ENCODE measurements at regions not wholly inside any gene's neighbourhood (a gene's known extent, or its start where the extent isn't known, plus 50 kb on each side); places are given as distances from the start of the nearest gene placed in this dataset.

- TF ChIP-seq, protein P1, sequence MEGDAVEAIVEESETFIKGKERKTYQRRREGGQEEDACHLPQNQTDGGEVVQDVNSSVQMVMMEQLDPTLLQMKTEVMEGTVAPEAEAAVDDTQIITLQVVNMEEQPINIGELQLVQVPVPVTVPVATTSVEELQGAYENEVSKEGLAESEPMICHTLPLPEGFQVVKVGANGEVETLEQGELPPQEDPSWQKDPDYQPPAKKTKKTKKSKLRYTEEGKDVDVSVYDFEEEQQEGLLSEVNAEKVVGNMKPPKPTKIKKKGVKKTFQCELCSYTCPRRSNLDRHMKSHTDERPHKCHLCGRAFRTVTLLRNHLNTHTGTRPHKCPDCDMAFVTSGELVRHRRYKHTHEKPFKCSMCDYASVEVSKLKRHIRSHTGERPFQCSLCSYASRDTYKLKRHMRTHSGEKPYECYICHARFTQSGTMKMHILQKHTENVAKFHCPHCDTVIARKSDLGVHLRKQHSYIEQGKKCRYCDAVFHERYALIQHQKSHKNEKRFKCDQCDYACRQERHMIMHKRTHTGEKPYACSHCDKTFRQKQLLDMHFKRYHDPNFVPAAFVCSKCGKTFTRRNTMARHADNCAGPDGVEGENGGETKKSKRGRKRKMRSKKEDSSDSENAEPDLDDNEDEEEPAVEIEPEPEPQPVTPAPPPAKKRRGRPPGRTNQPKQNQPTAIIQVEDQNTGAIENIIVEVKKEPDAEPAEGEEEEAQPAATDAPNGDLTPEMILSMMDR (IDR thresholded peaks at IDR 0.05; ENCODE audit: control extremely low read depth in 1 of 3, insufficient read depth in 1 of 3, low read depth in 1 of 3, low read length in 3 of 3): no peak
- TF ChIP-seq PHF8 (conservative IDR thresholded peaks at IDR 0.05; ENCODE audit: low read depth, low read length): no peak
- TF ChIP-seq CBX5 (IDR thresholded peaks at IDR 0.05; ENCODE audit: low read depth, low read length): no peak
- TF ChIP-seq EP300 (IDR thresholded peaks at IDR 0.05; ENCODE audit: borderline replicate concordance in 1 of 2, low read depth in 2 of 2, low read length in 2 of 2): no peak
- TF ChIP-seq POLR2A (IDR thresholded peaks at IDR 0.05; ENCODE audit: control extremely low read depth in 1 of 2, low read depth in 2 of 2, low read length in 2 of 2): no peak
- no peak for TF ChIP-seq CEBPB (IDR thresholded peaks at IDR 0.05; ENCODE audit: low read depth, low read length)
- TF ChIP-seq ZNF274 (IDR thresholded peaks at IDR 0.05; ENCODE audit: borderline replicate concordance, extremely low read depth, low read length): no peak
- no peak for TF ChIP-seq BRCA1 (IDR thresholded peaks at IDR 0.05; ENCODE audit: low read depth, low read length)
- TF ChIP-seq TAF1 (IDR thresholded peaks at IDR 0.05; ENCODE audit: low read depth, low read length): no peak
- TF ChIP-seq CBX8 (IDR thresholded peaks at IDR 0.05; ENCODE audit: borderline replicate concordance, low read depth, low read length): no peak
- no peak for TF ChIP-seq RAD21 (IDR thresholded peaks at IDR 0.05 in 1 of 2, conservative IDR thresholded peaks at IDR 0.05 in 1 of 2; ENCODE audit: low read depth in 2 of 2, low read length in 2 of 2)
- no peak for TF ChIP-seq TCF12 (IDR thresholded peaks at IDR 0.05; ENCODE audit: low read depth, low read length)
- no peak for TF ChIP-seq MAFK (IDR thresholded peaks at IDR 0.05; ENCODE audit: low read depth, low read length)
These were observed 347.0 kb upstream of the ZNF385D start for GRCh38 chr3:22098021-22098420.

Measured in H1 (cell line).